NCI-H2081 (cell line): ENCODE measurements at regions not wholly inside any gene's neighbourhood (a gene's known extent, or its start where the extent isn't known, plus 50 kb on each side); places are given as distances from the start of the nearest gene placed in this dataset.
A peak's percentile ranks its signal among the peaks of the same experiment; 100 is the strongest.

Experiments used
- DNase-seq, 2 experiments: peaks; one replicate each; lab custom pipeline; 2025; lab: John Stamatoyannopoulos, UW

GRCh38 chr16:17590711-17591654 is 120.2 kb upstream of the XYLT1 start:
- no peak for DNase-seq

GRCh38 chr16:17589898-17590297 is 119.1 kb upstream of the XYLT1 start:
- DNase-seq, result no peak

GRCh38 chr16:17585449-17586074 is 114.8 kb upstream of the XYLT1 start:
- DNase-seq, result no peak

- peak in 1 of 2 experiments; percentile 22 for DNase-seq
These were observed 108.5 kb upstream of the XYLT1 start for GRCh38 chr16:17578981-17579874.

- DNase-seq, result no peak
These were observed 103.5 kb upstream of the XYLT1 start for GRCh38 chr16:17574256-17574655.

GRCh38 chr16:17572145-17572544 is 101.4 kb upstream of the XYLT1 start:
- no peak for DNase-seq

GRCh38 chr16:17571499-17572093 is 100.8 kb upstream of the XYLT1 start:
- no peak for DNase-seq

- no peak for DNase-seq
These were observed 97.5 kb upstream of the XYLT1 start for GRCh38 chr16:17568239-17568638.

GRCh38 chr16:17567455-17567854 is 96.7 kb upstream of the XYLT1 start:
- DNase-seq, result no peak

GRCh38 chr16:17566656-17567450 is 96.1 kb upstream of the XYLT1 start:
- DNase-seq, result no peak

GRCh38 chr16:17566075-17566474 is 95.3 kb upstream of the XYLT1 start:
- no peak for DNase-seq

- no peak for DNase-seq
These were observed 94.8 kb upstream of the XYLT1 start for GRCh38 chr16:17565605-17566004.

- no peak for DNase-seq
These were observed 94.1 kb upstream of the XYLT1 start for GRCh38 chr16:17564856-17565255.

- no peak for DNase-seq
These were observed 92.7 kb upstream of the XYLT1 start for GRCh38 chr16:17563323-17564091.

- no peak for DNase-seq
These were observed 90.3 kb upstream of the XYLT1 start for GRCh38 chr16:17561056-17561455.

- DNase-seq, result no peak
These were observed 89.8 kb upstream of the XYLT1 start for GRCh38 chr16:17560548-17560947.

GRCh38 chr16:17559394-17559793 is 88.6 kb upstream of the XYLT1 start:
- no peak for DNase-seq

GRCh38 chr16:17557949-17558348 is 87.2 kb upstream of the XYLT1 start:
- no peak for DNase-seq

- no peak for DNase-seq
These were observed 86.7 kb upstream of the XYLT1 start for GRCh38 chr16:17557480-17557879.
